Colon (tissue), 2 donors: ENCODE measurements at regions not wholly inside any gene's neighbourhood (a gene's known extent, or its start where the extent isn't known, plus 50 kb on each side); places are given as distances from the start of the nearest gene placed in this dataset.

ENCODE experiments used
- FAIRE-seq: peaks from 2 replicates; lab custom pipeline; 2012; peaks lifted over from hg19 to GRCh38; lab: Jason Lieb, UNC
- donor health status: control.
- donor health status: control.

GRCh38 chr5:26227245-26227644, 811.1 kb downstream of the CDH9 start:
- FAIRE-seq: no peak

GRCh38 chr5:26205121-26205520, 833.3 kb downstream of the CDH9 start:
- no peak for FAIRE-seq

- FAIRE-seq: no peak
Observed at GRCh38 chr5:26193626-26194025, 844.8 kb downstream of the CDH9 start.

- no peak for FAIRE-seq
Observed at GRCh38 chr5:26192486-26192885, 845.9 kb downstream of the CDH9 start.

GRCh38 chr5:26181582-26181981, 856.8 kb downstream of the CDH9 start:
- FAIRE-seq: no peak

- no peak for FAIRE-seq
Observed at GRCh38 chr5:26148569-26149107, 889.7 kb downstream of the CDH9 start.

DNA sequence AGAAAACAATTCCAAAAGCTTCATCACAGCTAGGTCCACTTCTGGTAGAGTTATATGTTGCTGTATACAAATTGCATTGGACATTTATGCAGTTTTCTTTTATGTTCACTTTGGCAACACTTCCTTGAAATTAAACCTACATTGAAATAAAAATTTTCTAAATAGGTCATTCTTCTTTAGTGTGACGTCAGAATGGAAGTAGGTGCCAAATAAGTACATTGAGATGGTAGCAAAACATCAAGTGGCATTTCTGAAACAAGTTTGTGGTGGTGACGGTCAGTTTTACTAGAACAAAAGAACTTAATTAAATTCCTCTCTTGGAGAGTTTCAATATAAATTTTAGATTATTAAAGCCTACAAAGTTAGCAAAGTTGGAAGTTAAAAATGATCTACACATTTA, 895.1 kb downstream of the CDH9 start:
- FAIRE-seq: no peak

DNA sequence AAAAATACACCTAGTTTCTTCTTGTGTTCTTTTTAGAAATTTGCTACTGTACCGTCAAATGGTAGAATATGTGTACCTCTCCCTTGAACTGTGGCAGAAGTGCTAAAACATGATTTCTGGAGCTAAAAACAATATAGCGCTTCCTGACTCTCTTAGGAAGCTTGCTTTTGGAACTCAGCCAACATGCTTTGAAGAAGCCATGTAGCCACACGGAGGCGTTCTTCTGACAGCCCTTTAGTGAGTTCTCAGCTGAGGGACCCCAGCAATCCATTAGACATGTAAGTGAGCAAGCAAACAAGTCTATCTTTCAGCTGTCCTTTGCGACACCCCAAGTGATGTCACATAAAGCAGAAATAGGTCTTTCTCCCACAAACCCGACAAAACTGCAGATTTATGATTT, 917.0 kb downstream of the CDH9 start:
- no peak for FAIRE-seq

- FAIRE-seq: no peak
Observed at GRCh38 chr5:26104175-26104574, 934.2 kb downstream of the CDH9 start.

DNA sequence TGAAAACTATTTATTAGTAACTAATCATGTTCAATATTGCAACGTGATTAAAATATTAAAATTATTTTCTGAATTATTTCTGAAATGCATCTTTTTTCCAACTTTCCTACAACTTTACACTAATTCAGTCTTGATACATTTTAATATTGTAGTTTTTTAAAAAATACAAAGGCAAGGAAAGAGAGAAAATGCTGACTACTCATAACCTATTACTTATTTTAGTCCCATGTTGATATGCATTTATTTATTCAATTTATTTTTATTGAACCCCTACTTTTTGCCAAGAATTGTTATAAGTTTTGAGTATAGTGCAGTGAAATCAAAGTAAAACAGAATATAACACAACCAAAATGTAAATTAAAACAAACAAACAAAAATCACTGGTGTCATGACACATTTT, 978.2 kb downstream of the CDH9 start:
- no peak for FAIRE-seq

DNA sequence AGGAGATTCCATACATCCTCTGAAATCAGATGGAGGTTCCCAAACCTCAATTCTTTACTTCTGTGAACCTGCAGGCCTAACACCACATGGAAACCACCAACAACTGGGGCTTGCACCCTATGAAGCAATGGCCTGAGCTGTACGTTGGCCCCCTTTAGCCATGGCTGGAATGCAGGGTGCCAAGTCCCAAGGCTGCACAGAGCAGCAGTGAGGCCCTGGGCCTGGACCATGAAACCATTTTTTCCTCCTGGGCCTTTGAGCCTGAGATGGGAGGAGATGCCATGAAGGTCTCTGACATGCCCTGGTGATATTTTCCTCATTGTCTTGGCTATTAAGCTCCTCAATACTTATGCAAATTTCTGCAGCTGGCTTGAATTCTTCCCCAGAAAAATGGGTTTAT, 983.8 kb downstream of the CDH9 start:
- FAIRE-seq: no peak

- no peak for FAIRE-seq
Observed at GRCh38 chr5:26034813-26035212, 1003.6 kb downstream of the CDH9 start.

GRCh38 chr5:26031481-26031880, 1006.9 kb downstream of the CDH9 start:
- FAIRE-seq: no peak

DNA sequence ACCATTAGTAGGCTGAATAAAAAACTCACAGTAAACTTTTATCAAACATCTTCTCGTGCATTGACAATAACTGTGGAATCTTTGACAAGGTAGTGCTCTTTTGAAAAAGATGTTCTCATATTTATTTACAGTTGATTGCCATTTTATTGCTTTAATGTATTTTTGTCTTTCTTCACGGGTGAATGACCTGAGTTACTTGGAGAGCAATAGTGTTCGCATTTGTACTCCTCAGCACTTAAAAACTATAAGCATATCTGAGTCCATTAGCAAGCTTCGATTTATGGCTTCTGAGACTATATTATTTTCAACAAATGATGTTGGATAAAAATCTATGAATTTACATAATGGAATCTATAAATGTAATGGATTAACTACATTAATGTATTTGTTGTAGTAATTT, 1012.3 kb downstream of the CDH9 start:
- FAIRE-seq: peak; percentile 24

DNA sequence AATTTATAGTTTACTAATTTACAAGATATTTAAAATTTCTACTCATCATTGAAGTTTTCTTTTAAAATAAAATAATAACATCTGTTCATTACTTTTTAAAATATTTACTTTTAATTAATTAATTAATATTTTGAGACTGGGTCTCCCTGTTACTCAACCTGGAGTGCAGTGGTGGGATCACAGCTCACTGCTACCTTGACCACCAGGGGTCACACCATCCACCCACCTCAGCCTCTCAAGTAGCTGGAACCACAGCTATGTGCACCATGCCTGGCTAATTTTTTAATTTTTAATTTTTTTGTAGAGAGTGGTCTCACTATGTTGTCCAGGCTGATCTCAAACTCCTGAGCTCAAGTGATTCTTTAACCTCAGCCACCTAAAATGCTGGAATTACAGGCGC, 1013.6 kb downstream of the CDH9 start:
- no peak for FAIRE-seq

DNA sequence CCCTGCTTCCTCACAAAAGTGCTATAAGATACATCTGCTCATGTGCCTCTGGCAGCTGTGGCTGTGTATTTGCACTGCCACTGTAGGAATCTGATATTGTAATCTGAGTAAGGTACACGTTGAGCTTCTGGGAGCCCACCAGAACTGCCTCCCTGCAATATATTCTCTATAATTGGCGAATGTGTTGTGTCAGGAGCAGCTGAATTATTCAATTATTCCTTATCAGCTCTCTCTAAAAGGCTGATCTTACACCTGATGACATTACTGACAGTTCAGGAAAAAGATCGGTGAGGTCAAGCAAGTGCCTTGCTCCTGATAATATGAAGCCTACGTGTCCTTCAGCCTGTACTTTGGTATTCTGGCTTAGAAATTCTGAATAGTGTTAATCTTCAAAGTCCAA, 1015.0 kb downstream of the CDH9 start:
- FAIRE-seq: no peak

- FAIRE-seq: no peak
Observed at GRCh38 chr5:26014206-26014605, 1024.2 kb downstream of the CDH9 start.

- FAIRE-seq: no peak
Observed at GRCh38 chr5:26012078-26012477, 1026.3 kb downstream of the CDH9 start.

GRCh38 chr5:26009742-26010141, 1028.6 kb downstream of the CDH9 start:
- FAIRE-seq: no peak

GRCh38 chr5:26003966-26004365, 1034.4 kb downstream of the CDH9 start:
- FAIRE-seq: no peak

- no peak for FAIRE-seq
Observed at GRCh38 chr5:25995209-25995608, 1043.2 kb downstream of the CDH9 start.

DNA sequence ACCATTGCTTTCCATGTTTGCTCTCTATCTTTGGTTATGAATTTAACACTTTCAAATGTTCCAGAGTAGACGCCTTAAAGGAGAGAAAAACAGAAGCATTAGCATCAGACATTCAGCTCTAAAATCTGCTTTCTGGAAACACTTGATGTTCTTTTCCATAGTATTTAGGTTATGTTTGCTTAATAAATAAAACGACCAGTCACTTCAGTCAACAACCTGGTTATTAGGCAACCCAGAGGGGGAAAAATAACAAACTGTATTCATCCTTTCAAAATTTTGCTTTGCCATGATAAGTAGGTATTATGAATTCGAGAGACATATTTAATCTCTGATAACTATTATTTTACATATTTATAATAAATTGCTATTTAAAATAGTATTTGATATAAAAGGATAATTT, 1044.7 kb downstream of the CDH9 start:
- FAIRE-seq: no peak

DNA sequence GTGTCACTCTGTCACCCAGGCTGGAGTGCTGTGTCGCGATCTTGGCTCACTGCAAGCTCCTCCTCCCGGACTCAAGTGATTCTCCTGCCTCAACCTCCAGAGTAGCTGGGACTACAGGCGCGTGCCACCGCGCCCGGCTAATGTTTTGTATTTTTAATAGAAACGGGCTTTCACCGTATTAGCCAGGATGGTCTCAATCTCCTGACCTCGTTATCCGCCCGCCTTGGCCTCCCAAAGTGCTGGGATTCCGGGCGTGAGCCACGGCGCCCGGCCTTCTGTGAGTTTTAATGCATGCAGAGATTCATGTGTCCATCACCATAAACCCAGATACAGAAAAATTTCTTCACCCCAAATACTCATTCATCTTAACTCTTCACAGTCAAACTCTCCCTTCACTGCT, 1046.7 kb downstream of the CDH9 start:
- no peak for FAIRE-seq

DNA sequence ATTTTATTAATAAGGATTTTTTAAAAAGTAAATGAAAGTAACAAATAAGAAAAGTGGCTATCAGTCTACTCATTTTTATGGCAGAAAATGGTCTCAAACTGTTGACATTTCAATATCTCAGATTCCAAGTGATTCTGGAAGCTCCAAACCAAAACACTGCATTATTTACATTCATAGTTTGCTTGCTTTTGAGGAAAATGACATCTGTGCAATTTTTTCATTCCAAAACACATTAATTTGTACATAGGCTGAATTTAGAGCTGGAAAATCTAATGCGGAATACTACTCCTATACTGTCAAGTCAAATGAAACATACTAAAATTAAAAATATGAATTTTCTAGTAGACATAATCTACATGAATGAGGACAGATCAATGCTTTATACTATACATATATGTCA, 1047.6 kb downstream of the CDH9 start:
- FAIRE-seq: no peak

GRCh38 chr5:25979086-25979485, 1059.3 kb downstream of the CDH9 start:
- FAIRE-seq: no peak
